ENCODE measurements at regions not wholly inside any gene's neighbourhood (a gene's known extent, or its start where the extent isn't known, plus 50 kb on each side); places are given as distances from the start of the nearest gene placed in this dataset.

DNA sequence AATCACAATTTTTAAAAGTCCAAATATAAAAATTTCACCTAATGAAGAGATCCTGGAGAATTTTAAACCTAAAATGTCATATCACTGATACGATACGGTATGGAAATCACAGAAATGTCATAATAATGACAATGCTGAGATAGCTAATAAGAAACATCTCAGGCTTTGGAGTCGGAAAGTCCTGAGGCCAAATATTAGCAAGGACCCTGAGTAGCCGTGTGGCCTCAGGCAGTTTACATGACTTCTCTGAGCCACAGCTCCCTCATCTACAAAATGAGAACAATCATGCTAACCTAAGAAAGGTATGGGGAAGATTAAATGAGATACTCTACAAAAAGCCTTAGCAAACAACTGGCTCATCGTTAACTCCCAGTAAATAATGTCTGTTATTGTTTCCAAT, 100.9 kb upstream of the NEBL start:
- no peak for DNase-seq

DNA sequence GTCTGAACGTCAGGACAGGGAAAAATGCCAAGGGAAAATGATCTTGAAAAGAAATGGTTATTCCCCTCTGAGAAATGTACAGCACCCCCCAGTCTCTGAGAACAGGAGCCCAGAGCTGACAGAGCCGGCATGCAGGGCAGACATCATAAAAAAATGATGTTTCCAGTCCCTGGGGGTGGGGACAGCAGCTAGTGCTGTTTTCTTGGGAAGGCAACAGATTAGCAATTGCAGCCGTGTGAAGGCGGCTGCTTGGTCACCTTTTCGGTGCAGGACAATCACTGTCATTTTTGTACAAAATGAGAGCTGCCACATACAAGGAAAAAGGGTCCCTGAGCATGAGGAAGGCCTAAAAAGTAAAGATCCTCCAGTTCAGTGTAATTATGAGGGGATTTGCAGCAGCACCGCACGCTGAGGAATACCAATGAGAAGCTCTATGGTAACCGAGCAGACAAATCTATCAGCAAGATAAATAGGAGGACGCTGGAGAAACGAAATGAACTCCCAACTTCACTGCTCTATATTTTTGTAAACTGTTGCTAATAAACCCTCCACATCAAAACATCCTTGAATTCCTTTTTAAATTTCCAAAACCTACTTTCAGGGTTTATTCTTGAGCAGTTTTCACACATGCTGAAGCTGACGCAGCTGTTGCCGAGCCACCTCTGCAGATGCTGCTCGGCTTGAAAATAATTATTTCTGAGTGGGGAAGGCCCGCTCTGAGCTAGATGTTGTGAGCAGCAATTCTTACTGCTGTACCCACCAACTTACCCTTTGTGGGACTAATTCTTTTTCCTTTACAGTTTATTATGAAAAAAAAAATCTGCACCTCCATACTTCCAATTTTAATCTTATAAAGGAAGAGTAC, 98.2 kb upstream of the NEBL start:
- no peak for DNase-seq

DNA sequence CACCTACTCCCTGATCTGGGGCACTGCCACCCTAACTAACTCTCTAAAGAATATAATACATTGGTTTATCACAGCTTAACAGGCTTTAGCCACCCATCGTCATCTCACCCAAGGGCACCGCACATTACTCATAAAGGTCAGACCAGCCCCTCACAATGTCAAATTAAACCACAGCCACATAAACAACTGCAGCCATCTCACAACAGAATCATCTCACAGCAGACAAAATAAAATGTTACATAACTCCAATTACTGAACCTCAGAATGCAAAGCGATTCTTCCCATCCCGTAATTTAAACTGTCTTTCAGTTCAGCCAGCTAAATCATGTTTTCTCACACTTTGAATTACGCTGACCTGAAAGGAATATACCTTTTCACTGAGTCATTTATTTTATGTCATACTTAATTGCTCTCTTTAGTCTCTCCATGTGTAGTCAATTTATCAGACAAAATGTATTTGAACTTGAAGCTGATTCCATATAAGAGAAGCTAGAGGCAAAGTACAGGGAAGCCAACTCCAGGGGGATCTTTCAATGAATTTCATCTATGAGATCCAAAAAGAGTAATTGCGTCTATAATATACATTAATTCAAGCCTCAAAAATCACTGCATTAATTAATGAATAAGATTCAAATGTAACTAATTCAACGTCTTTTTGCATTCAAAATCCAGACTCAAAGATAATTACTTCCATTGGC, 96.9 kb upstream of the NEBL start:
- DNase-seq = no peak

DNA sequence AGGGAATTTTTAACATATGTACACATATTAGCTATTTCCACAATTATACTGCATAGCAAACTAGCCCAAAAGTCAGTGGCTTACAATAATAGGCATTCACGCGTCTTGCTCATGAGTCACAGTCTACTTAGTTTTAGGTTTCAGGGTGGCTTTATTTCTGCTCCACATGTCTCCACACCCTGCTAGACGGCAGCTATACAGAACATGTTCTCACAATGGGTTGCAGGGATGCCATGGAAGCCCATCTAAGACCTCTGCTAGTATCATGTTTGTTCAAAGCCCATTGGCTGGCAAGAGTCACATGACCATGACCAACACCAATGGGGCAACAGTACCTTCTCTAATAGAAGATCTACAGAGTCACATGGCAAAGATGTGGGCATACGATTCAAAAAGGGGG, 96.3 kb upstream of the NEBL start:
- no peak for DNase-seq

DNA sequence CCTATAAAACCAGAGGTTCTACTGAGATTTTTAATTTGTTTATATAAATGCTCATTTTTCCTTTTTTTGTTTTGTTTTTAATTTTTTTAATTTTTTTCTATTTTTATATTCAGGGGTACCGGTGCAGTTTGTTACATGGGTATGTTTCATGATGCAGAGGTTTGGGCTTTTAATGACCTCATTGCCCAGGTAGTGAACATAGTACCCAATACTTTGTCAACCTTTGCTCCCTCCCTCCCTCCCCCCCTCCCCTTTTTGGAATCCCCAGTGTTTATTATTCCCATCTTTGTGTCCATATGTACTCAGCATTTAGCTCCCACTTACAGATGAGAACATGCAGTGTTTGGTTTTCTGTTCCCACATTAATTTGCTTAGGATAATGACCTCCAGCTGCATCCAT, 94.4 kb upstream of the NEBL start:
- no peak for DNase-seq

DNA sequence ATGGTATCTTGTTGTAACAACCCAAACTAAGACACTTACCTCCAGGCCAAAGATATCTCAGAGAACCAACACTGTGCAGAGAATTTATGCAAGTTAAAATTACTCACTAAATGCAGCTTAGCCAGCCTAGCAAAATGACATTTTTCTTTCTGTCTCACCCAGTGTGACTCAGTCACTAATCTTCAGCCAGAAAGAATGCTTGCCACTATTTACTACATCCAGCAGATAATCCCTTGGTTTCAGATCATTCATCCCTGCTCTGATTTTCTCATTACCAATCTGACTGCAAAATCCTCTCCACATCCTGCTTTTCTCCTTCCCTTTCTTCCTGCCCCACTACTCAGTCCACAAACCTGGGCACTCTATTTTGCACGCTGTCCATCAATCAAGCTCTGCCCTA, 93.5 kb upstream of the NEBL start:
- no peak for DNase-seq

DNA sequence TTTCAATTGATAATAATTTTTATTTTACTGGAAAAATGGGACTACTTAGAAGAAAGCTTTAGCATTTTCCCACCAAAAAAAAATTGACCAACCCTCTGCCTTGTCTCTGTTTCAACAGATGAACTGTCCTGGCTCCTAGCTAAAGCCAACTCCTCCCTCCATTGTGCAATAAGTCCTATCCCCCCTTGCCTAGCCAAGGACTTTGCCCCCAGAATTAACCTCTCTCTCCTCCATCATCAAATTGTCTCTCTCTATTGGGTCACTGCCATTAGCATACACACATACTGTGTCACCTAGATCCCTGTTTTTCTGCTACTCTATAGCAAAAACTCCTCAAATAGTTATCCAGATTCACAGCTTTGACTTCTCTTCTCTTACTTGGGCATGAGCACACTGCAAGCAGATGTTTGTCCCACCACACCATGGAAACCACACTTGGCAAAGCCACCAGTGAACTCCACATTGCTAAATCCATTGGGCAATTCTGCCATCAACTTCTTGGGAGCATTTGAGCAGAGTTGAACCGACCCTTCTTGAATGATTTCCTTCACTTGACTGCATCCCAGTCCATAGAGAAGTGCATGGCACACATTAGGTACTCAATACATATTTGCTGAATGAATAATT, 91.4 kb upstream of the NEBL start:
- no peak for DNase-seq

DNA sequence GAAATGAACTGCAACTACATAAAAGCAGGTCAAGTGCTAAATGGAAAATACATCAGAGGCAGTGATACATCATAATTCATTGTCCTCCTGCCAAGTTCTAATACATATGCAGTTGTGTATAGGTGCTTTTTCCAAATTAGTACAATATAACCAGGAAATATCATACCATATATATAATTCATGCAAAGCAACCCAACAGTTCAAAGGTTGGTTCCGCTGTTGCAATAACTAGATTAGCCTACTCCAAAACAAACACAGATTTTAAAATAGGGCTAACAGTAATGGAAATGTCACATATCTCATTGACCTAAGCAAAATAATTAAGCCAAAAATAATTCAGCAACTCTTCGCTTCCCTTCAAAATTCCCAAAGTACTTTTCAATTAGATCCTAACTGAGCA, 88.9 kb upstream of the NEBL start:
- no peak for DNase-seq

DNA sequence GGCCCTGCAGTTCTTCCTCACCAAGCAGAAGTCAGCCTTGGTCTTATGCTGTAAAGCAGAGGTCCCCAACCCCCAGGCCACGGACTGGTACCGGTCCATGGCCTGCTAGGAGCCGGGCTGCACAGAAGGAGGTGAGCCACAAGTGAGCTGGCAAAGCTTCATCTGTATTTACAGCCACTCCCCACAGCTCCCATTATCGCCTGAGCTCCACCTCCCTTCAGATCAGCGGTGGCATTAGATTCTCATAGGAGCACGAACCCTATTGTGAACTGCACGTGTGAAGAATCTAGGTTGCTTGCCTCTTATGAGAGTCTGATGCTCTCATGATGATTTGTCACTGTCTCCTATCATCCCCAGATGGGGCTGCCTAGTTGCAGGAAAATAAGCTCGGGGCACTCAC, 87.6 kb upstream of the NEBL start:
- no peak for DNase-seq

DNA sequence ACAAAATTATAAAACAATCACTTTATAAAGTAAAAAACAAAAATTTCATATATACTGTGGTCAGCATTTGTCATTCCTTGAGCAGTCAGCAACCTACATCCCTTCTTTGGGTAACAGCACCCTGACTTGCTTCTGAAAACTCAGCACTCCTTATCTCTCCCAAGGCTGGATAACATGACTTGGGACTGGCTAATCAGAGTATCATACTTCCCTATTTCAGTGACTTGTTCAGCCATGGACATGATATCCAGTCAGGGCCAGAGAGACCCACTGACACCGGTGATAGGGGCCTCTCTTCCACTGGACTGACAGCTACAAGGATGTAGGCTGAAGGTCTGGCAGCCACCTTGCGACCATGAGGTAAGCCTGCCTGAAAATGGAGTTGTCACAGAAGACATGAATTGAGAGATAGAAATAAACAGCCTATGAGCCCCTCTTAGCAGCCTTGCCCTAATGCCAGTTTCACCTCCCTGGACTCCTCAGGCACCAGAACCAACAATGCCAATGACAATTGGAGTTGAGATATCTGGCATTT, 84.4 kb upstream of the NEBL start:
- DNase-seq = no peak

DNA sequence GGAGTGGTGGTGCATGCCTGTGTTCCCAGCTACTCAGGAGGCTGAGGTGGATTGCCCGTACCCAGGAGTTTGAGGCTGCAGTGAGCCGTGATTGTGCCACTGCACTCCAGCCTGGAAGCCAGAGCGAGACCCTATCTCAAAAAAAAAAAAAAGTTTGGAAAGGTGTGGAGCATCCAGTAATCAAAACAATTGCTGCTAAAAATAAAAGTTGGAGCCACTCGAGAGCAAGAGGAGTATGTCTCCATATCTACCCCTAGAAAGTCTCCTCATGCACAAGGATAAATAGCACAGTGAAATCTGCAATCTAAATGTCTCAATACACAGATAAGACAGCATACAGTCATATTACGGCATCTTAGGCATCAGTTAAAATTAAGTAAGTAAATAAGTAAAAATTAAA, 81.5 kb upstream of the NEBL start:
- no peak for DNase-seq

DNA sequence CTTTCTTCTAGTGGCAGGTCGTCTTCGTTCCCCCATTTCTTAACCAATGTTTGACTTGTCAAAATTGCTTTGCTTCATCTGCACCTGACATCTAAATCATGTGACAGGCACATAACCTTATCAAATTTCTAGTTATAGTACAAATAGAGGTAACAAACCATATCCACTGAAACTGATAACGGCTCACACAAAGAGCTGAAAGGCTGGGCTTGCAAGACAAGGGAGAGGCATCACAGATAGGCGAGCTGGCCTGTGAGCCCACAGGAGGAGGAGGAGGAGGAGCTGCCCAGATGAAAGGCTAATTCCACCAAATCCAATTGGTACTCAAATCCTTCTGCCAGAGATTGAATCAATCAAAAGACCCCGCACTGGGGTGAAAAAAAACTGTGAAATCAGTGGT, 80.2 kb upstream of the NEBL start:
- no peak for DNase-seq

DNA sequence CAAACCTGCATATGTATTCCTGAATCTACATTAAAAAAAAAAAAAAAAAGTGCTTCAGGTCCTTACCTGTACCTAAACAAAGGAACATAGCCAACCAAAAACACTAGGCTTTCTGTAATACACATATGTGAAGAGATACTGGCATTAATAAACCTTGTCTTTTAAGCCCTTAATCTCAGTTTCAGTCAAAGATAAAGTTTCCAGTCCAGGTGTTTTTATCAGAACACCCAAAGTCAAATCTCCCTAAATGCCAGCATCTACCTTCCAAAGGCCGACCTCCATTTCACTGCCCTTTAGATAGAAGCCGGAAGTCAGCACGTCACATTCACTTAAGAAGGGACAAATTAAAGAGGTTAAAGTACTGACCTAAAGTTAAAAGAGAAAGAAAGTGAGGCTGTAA, 79.8 kb upstream of the NEBL start:
- no peak for DNase-seq

DNA sequence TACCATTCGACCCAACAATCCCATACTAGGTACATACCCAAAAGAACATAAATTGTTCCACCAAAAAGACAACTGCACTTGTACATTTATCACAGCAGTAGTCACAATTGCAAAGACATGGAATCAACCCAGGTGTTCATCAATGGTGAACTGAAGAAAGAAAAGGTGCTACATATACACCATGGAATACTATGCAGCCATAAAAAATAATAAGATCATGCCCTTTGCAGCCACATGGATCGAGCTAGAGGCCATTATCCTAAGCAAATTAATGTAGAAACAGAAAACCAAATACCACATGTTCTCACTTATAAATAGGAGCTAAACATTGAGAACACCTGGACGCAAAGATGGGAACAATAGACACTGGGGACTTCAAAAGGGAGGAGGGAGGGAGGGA, 79.3 kb upstream of the NEBL start:
- DNase-seq = no peak

DNA sequence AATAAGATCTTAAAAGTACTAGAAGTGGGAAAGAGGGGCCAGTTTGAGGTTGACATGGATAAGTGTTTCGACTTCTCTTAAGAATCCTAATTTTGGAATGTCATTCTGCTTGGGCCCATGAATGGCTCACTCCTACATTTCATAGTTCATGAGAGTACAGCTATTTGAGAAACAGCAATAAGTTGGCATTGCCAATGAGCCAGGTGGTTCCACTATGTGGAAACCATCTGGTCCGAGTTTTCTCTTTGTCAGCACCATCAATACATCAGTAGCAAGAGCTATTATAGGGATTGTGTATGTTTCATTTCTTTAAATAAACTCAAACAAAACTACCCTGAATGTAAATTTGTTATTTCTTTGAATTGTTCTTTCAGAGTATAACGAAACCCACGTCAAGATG, 78.1 kb upstream of the NEBL start:
- no peak for DNase-seq

DNA sequence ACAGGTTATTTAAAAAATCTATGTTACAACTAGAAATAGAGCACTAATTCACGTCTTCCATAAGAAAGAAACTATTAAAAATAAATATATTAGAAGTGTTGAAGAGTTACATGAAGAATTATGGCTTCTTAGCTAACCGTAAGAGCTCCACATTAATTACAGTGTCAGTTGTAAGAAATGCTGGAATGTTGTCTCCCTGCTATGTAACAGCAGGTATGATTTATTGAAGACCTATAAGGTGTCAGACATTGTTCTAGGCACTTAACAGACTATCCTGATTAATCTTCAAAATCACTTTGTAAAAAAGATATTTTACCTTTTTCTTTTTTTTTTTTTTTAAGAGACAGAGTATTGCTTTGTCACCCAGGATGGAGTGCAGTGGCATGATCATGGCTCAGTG, 75.8 kb upstream of the NEBL start:
- no peak for DNase-seq

DNA sequence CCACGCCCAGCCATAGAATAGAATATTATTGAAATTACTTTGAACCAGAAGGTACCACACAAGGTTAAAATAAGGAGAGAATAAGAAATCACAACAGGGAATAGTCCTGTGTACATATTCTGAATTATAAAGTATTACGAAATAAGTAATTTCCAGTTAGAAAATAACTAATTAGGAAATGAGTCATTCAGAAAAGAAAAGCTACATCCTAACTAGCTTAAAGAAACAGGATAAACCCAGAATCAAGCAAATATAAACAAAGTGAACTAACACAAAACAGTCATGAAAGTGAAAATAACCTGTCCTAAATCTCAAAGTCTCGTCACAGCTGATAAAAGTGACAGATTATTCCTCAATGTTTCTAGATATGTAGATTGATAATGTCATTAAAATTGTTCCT, 74.8 kb upstream of the NEBL start:
- DNase-seq = no peak

DNA sequence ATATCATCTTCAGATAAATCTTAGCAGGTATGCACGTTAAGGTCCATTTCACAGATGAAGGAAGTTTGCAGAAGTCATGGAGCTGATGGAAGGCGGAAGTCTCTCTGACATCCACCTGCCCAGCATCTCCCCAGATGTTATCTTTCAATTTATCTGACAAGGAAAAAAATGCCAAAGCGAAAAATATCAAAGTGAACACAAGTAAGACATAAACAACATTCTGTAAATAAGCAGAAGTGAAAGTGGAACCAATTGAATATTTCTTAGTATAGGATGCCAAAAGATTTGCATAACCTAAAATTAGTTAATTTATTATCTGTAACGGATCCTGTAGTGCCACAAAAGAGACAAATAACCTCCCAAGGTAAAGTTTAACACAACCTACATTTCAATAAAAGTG, 73.6 kb upstream of the NEBL start:
- no peak for DNase-seq

DNA sequence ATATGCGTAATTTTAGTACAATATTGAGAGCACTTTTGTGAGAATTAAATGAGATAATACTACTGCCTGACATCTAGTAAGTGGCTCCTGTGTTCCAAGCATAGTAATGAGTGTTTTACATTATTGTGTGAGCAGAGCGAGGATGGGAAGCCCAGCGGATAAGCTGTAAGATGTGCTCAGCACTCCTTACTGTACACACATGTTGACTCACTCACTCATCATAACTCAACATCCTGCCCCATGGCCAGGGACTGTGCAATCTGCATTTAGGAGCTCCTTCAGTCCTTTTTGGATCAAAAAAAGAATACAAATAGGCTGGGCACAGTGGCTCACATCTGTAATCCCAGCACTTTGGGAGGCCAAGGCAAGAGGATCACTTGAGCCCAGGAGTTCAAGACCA, 72.9 kb upstream of the NEBL start:
- no peak for DNase-seq

DNA sequence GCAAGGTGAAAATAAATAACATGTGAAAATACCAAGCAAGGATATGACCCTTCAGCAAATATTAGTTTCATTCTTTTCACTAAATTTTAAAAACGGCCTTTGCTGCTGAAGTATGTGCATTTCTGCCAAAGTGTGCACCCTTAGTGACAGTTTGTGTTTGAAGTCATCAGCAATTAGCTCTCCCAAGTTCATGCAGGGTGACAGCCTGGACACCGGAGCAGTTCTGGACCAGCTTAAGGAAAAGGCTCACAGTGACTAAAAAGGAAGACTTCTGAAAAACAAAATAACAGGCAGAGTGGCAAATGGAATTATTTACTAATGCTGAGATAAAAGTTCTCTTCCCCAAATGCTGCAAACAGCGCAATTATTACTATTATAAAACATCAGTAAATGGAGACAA, 69.3 kb upstream of the NEBL start:
- DNase-seq = no peak

DNA sequence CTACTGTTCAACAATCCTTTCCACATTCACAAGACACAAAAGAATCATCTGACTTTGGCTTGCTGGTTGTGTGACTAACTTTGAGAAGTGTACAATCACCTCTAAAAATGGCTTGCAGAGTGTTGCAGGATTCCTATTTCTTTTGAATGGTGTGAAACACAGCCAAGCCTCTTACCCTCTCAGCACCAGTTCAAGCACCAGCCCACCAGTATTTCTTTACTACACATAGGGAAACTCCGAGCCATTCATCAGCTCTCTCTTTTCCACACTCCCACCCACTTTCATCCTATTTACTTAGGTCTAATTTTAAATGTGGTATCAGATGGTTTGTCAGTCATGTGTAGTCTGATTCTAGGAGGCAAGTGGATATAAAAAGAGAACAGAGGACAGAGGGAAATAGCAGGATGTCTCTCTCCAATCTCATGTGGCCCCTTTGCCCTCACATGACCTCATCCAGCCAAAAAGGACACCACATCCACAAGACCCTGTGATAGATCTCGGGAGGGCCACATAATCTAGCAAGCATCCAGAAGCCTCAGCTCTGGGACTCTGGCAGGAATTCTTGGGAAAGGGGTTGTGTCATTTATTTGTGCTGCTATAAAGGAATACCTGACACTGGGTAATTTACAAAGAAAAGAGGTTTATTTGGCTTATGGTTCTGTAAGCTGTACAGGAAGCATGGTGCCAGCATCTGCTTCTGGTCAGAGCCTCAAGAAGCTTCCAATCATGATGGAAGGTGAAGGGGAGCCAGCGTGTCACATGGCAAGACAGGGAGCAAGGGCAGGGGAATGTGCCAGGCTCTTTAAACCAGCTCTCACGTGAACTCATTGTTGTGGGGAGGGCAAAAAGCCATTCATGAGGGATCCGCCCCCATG, 66.8 kb upstream of the NEBL start:
- DNase-seq = no peak

DNA sequence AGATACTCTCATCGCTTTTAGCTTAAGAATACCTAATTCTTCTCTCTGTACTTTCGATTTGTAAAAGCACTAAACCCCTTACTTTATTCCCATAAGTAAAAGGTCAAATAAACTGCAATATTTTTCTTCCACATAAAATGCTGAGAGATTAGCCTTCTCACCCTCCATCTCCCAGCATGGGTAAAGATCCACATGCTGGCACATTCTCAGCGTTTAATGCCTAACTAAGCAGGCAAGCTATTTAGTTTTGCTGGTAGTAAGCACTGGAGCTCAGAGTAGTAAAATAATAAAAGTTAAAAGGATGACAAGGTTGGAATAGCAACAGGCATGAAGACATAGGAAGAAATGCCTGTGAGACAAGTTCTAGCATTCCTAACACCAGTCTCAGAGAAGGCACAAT, 65.9 kb upstream of the NEBL start:
- no peak for DNase-seq

DNA sequence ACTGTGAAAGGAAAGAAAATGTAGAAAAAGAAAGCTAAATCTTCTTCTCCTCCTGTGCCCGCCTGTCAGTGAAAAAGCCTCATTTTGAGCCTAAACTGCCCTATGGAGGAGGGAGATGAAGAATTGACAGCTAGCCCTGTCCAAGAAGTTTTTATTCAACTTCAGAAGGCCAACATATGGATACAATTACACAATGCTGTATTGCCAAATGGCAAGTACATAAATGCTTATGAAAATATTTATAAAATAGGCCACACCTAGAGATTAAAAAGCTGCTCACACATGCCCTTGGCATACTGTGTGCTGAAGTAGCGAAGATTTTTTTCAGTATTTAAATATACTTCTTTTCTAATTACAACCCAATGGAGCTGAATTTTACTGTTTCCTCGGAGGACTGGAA, 65.1 kb upstream of the NEBL start:
- DNase-seq = no peak

All from NCI-H446 treated with DMSO at 0.1 percent for 48 hours (cell line).